Activated B cell treated with CpG ODN at 0.5 μM for 24 hours (primary cell): ENCODE measurements at regions not wholly inside any gene's neighbourhood (a gene's known extent, or its start where the extent isn't known, plus 50 kb on each side); places are given as distances from the start of the nearest gene placed in this dataset.
A peak's percentile ranks its signal among the peaks of the same experiment; 100 is the strongest.

ENCODE experiments used
- ATAC-seq: fragments of 200-7000 bp; cut with Tn5 transposase; one replicate; pipeline ENCODE4 v1.10.0; 2021; ENCODE audit warnings: low read depth, mild to moderate bottlenecking, moderate library complexity
- CTCF ChIA-PET: fragments of 350-600 bp; sonication (Branson Sonifier 250); formaldehyde crosslinking; loops from one replicate; lab custom pipeline; 2021; ENCODE audit warnings: antibody characterized with exemption; lab: Charles Lee
- POLR2A ChIA-PET: fragments of 350-600 bp; sonication (Branson Sonifier 250); formaldehyde crosslinking; loops from one replicate; lab custom pipeline; 2021; ENCODE audit warnings: antibody characterized with exemption; lab: Charles Lee
- DNase-seq: peaks from one replicate; pipeline ENCODE4 v3.0.0; 2022
- H3K27ac Mint-ChIP-seq: one replicate; pipeline ENCODE4 v1.8.0; 2020; ENCODE audit warnings: mixed read lengths
- H3K27me3 Mint-ChIP-seq: one replicate; pipeline ENCODE4 v1.8.0; 2021; ENCODE audit warnings: mixed read lengths
- H3K36me3 Mint-ChIP-seq: one replicate; pipeline ENCODE4 v1.8.0; 2021; ENCODE audit warnings: low read depth, mixed read lengths
- H3K4me1 Mint-ChIP-seq: one replicate; pipeline ENCODE4 v1.8.0; 2021; ENCODE audit warnings: mixed read lengths
- H3K4me3 Mint-ChIP-seq: one replicate; pipeline ENCODE4 v1.8.0; 2020; ENCODE audit warnings: mild to moderate bottlenecking, mixed read lengths
- H3K9me3 Mint-ChIP-seq: one replicate; pipeline ENCODE4 v1.8.0; 2020; ENCODE audit warnings: mixed read lengths
- intact Hi-C: fragments of 100-400 bp; cut with micrococcal nuclease; formaldehyde crosslinking; loops from one replicate; pipeline ENCODE4 v1.15.1; 2024
- TF ChIP-seq, protein P1 (sequence below): fragments of 200-600 bp; IDR thresholded peaks from one replicate; pipeline ENCODE4 v1.8.0; 2022; ENCODE audit warnings: antibody characterized with exemption, mild to moderate bottlenecking

DNA sequence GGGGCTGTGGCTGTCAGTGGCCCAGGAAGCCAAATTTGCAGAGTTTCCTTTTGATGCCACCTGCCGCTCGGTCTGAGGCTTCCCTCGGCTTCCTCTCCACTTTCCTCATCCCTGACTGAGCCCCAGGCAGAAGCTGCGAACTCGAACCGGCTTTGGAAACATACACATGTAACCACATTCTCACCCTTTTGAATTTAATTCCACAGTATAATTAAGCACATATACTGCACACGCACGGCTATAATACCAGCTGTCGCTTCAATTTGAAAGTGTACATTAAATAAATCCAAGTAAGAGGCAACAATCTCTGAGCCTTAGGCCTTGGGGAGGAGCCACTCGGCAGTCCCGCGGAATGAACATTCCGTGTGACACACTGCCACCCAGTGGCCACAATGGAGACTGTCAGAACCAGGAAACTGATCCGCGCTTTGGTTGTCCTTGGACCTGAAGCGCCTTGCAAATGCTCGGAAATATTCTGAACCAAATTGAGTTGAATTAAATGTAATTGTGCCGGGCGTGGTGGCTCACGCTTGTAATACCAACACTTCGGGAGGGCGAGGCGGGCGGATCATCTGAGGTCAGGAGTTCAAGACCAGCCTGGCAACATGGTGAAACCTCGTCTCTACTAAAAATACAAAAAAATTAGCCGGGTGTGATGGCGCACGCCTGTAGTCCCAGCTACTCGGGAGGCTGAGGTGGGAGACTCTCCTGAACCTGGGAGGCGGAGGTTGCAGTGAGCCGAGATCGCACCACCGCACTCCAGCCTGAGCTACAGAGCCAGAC is 117.9 kb upstream of the TMPO start:
- H3K27ac Mint-ChIP-seq, result peak overlapping the region; percentile 27
- ChIA-PET POLR2A (no interaction called here), CTCF (interaction anchor here (0.7 to 1.9 kb wide), 3 partner anchors 1249 to 1818 kb away, joined by 3 to 7 read pairs (median 5); no protein-coding TSS in a partner anchor)
- TF ChIP-seq, protein P1, sequence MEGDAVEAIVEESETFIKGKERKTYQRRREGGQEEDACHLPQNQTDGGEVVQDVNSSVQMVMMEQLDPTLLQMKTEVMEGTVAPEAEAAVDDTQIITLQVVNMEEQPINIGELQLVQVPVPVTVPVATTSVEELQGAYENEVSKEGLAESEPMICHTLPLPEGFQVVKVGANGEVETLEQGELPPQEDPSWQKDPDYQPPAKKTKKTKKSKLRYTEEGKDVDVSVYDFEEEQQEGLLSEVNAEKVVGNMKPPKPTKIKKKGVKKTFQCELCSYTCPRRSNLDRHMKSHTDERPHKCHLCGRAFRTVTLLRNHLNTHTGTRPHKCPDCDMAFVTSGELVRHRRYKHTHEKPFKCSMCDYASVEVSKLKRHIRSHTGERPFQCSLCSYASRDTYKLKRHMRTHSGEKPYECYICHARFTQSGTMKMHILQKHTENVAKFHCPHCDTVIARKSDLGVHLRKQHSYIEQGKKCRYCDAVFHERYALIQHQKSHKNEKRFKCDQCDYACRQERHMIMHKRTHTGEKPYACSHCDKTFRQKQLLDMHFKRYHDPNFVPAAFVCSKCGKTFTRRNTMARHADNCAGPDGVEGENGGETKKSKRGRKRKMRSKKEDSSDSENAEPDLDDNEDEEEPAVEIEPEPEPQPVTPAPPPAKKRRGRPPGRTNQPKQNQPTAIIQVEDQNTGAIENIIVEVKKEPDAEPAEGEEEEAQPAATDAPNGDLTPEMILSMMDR, result peak; percentile 32
- H3K36me3 Mint-ChIP-seq, result no peaks in the 10 kb centered on the region
- peak overlapping the region; percentile 83 for H3K4me3 Mint-ChIP-seq
- DNase-seq (peak; percentile 62), ATAC-seq (peak; percentile 98)
- intact Hi-C loops, result loop anchor here (1.0 to 2.0 kb wide), 7 partner anchors 27 to 1819 kb away; no protein-coding TSS in a partner anchor
- peaks cover 33% of the 10 kb centered on the region for H3K4me1 Mint-ChIP-seq
- no peaks in the 10 kb centered on the region for H3K9me3 Mint-ChIP-seq
- H3K27me3 Mint-ChIP-seq, result peaks cover 4% of the 10 kb centered on the region

DNA sequence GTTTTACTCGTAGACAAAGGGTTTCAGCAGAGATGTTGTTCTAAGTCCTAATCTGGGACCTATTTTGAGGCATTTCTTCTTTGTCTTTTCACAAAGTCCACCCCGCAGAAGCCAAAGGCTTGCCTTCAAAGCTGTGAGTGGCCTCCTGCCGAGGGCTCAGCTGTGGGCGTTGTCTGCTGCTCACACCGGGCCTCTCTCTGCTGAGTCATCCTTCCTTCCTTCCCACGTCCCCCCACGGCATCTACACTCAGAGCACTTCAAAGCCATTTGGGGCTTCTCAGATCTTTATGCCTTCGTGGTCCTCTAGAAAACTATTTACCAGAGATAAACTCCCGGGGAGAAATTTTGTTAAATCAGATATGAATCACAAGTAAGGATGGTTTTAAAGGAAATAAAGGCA is 115.9 kb upstream of the TMPO start:
- ChIA-PET CTCF (no interaction called here), POLR2A (no interaction called here)
- no peaks in the 10 kb centered on the region for H3K27me3 Mint-ChIP-seq
- TF ChIP-seq, protein P1, result no peak
- H3K4me3 Mint-ChIP-seq, result peak overlapping the region; percentile 39
- intact Hi-C loops, result no loop called here
- no peaks in the 10 kb centered on the region for H3K9me3 Mint-ChIP-seq
- no peak for DNase-seq
- peaks cover 38% of the 10 kb centered on the region for H3K4me1 Mint-ChIP-seq
- H3K27ac Mint-ChIP-seq, result peak overlapping the region; percentile 33
- H3K36me3 Mint-ChIP-seq, result no peaks in the 10 kb centered on the region
- peak; percentile 29 for ATAC-seq

DNA sequence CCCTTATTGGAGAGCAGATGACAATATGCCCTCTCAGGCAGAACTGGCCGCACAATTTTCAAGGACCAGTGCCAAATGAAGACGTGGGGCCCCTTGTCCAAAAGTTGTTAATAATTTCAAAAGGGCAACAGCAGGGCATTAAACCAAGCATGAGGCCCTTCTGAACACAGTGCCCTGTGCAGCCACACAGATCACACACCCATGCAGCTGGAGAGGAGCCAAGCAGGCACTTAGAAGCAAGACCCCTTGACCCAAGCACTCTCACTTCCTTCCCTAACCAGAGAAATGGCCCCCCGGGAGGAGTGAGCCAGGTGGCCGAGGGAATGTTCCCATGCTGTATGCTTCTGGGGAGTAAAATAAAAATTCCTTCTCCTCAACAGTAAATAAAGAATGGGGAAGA is 114.0 kb upstream of the TMPO start:
- ChIA-PET CTCF (no interaction called here), POLR2A (no interaction called here)
- no peak for DNase-seq
- Mint-ChIP-seq H3K9me3 (no peaks in the 10 kb centered on the region), H3K27me3 (no peaks in the 10 kb centered on the region), H3K4me3 (no peak overlapping the region), H3K27ac (no peak overlapping the region), H3K36me3 (no peaks in the 10 kb centered on the region), H3K4me1 (peaks cover 38% of the 10 kb centered on the region)
- TF ChIP-seq, protein P1, result no peak
- intact Hi-C loops, result no loop called here
- ATAC-seq, result no peak

DNA sequence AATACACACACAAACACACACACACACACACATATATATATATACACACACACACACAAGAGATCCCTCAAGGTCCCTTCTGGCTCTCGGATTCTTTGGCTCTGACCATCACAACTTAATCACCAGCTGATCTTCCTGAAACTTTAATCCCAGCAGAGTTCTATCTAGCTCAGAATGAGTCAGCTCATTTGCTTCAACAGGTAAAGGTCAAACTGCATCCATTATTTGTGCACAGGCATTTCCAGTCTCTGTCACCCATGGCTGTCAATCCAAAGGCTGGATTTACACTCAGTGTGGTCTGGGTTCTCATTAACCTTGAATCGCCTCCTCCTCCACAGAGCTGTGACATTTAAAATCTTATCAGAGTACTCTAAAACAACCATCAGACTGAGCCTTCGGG is 113.3 kb upstream of the TMPO start:
- H3K27ac Mint-ChIP-seq, result no peak overlapping the region

DNA sequence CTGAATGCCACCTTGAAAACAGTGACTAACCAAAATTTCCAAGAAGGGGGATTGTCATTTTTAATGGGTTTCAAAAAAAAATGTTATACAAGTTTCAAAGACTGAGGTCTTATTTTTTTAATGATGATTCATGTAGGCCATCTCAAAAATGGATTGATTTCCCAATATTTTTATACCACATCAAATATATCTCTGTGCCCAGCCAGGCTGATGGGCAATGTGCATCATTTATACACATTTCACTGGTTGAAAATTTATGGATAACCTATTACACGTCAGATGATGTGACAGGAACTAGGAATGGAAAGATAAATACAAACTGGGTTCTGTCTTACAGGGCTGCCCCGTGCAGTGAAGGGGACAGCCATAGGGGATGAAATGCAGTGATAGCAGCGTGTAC is 112.7 kb upstream of the TMPO start:
- Mint-ChIP-seq H3K27me3 (no peaks in the 10 kb centered on the region), H3K9me3 (no peaks in the 10 kb centered on the region), H3K4me3 (no peak overlapping the region), H3K27ac (no peak overlapping the region), H3K4me1 (peaks cover 31% of the 10 kb centered on the region), H3K36me3 (no peaks in the 10 kb centered on the region)
- ATAC-seq, result no peak
- ChIA-PET POLR2A (no interaction called here), CTCF (no interaction called here)
- DNase-seq, result no peak
- TF ChIP-seq, protein P1, result no peak
- intact Hi-C loops, result no loop called here

More for the DNA sequence above, 113.3 kb upstream of the TMPO start:
- ChIA-PET POLR2A (no interaction called here), CTCF (no interaction called here)
- Mint-ChIP-seq H3K36me3 (no peaks in the 10 kb centered on the region), H3K4me1 (peaks cover 37% of the 10 kb centered on the region), H3K9me3 (no peaks in the 10 kb centered on the region), H3K27me3 (no peaks in the 10 kb centered on the region), H3K4me3 (no peak overlapping the region)
- no peak for DNase-seq
- no peak for ATAC-seq
- intact Hi-C loops, result no loop called here
- TF ChIP-seq, protein P1, result no peak
